CD4-positive, alpha-beta T cell treated with Interleukin-17A for 1 hour (primary cell): ENCODE measurements at regions not wholly inside any gene's neighbourhood (a gene's known extent, or its start where the extent isn't known, plus 50 kb on each side); places are given as distances from the start of the nearest gene placed in this dataset.

ENCODE experiments used
- DNase-seq: peaks from one replicate; pipeline ENCODE4 v3.0.0-alpha.2; 2020

DNA sequence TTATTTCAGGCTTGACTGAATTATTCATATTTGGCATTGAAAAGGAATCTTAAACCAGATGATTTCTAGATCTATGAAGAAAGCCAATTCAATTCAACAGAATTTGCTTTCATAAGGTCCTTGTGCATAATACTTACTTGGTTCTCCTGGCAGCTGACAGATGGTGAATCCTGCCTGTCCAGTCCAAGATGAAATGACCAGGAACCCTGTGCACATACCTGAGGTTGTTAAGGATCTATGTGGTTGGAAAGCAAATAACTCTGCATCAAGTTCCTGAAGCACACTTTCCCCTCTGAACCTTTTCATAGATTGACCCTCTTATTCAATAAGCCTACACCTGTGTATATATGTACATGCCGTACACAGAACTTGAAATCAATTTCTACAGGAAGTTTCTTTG is 562.7 kb downstream of the PPARGC1A start:
- no peak for DNase-seq

DNA sequence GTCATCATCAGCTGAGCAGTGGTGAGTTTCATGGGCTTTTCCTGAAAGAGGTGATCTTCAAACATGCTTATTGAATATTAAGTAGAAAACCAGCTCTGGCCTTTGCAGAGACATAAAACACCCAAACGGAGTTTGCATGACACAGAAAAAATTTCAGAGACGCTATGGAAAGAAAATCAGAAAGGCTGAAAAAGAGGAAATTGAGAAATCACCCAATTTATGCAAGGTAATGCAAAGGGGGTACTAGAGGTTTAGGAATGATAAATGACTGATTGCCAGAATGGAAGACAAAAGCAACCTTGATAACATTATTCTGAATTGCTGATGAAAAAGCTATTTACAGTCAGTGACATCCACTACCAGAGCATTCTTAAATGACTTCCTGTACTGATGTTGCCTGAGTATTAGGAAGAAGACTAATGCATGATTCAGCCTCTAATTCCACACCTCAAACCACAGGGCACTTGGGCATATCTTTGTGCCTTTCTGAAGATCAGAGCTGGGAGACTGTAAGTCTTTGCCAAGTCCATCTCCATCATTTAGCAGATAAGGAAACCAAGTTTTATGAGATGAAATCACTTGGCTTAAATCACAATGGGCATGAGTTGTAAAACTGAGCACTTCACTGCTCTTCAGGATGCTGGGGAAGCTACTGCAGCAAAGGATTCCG is 565.7 kb downstream of the PPARGC1A start:
- no peak for DNase-seq

- no peak for DNase-seq
Observed at GRCh38 chr4:23323436-23323835, 566.4 kb downstream of the PPARGC1A start.

DNA sequence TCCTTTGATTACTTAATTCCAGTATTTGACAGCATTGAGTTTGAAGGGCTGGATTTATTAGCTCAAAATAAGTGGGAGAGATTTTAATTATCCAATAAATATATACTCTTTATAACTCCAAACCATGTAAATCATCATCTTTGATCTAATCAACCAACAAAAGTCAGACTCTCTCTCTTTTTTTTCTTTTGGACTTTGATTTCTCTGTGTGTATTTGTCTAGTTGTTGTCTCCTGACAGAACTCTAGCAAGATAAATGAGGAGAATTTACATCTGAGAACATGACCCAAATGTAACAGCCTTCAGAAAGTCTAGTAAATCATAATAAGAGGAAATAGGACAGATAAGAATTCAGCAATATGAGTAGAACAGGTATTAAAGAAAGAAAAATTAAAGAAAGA is 567.1 kb downstream of the PPARGC1A start:
- DNase-seq: no peak

DNA sequence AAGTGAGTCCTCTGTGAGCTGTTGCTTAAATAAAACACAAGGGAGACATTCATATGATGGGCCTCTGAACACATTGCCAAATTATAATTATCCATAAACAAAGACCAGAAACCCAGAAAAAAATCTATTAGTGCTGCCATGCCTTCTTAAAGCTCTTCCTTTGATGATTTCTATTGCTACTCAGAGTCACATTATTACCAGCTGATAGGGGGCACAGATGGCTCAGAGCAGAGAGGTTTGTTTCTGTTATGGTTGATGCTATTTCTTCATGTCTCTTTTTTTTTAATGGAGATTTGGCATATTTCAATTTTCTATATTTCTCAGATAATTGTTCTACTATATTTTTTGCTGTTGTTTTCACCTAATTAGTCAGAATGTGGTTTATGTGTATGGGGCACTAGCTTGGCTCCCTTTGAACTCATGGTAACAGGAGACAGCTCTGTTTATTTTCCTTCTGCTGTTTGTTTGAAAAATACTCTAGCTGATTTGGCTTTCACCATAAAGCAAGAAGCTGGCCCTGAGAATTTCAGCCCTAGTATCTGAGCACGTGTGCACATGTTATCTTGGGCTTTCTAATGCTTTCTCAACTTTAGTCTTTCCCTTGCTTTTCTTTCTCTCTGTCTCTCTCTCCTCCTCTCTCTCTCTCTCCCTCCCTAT is 568.8 kb downstream of the PPARGC1A start:
- DNase-seq: no peak

DNA sequence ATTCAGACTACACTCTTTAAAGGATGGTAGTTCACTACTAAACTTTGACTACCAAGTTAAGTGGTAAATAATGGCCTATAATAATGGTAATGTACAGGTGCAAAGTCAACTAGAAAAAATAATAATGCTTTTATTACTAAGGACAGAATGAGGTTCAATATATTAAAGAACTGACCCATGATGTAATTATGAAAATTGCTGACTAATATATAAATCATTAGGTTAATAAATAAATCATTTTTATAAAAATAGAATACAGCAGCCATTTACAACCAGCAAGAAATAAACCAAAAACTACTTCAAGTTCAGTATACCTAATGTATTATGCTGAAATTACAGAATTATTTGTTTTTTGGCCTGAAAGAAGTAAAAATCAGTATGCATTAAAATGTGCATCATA is 577.2 kb downstream of the PPARGC1A start:
- no peak for DNase-seq

- DNase-seq: no peak
Observed at GRCh38 chr4:23311983-23312382, 577.9 kb downstream of the PPARGC1A start.

- DNase-seq: no peak
Observed at GRCh38 chr4:23305026-23305425, 584.8 kb downstream of the PPARGC1A start.

GRCh38 chr4:23298371-23298770 is 591.5 kb downstream of the PPARGC1A start:
- DNase-seq: no peak

DNA sequence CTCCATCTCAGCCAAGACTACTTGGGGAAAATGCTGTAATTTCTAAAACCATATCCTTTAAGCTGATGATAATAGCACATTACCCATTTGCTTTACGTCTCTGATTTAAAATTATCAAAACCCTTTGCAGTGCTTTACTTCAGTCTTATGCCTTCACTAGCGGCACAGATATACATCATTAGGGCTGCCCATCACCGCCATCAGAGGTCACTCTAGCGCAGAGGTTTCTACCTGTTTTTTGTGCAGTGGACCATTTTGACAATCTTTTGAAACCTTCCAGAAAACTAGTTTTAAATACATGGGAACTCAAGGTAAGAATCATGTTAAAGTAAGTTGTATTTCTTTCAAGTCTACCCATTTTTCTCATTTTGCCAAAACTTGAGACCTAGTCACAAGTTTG is 592.5 kb downstream of the PPARGC1A start:
- no peak for DNase-seq

- DNase-seq: no peak
Observed at GRCh38 chr4:23291139-23291538, 598.4 kb downstream of the GBA3 start.

- DNase-seq: no peak
Observed at GRCh38 chr4:23290656-23291055, 597.9 kb downstream of the GBA3 start.

- no peak for DNase-seq
Observed at GRCh38 chr4:23279377-23279986, 586.7 kb downstream of the GBA3 start.

DNA sequence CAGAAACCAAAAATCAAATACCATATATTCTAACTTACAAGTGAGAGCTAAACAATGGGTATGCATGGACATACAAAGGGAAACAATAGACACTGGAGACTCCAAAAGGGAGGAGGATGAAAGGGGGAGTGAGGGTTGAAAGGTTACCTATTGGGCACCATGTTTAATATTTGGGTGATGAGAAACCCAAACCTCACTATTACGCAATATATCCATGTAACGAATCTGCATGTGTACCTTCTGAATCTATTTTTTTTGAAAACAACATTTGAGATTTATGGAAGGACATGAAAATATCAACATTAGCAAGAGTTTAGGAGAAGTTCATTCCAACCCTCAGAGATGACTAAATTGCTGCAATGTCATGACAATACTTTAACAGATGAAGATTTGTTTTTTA is 586.1 kb downstream of the GBA3 start:
- DNase-seq: no peak

- no peak for DNase-seq
Observed at GRCh38 chr4:23276076-23276475, 583.3 kb downstream of the GBA3 start.

GRCh38 chr4:23269566-23269965 is 576.8 kb downstream of the GBA3 start:
- no peak for DNase-seq

- no peak for DNase-seq
Observed at GRCh38 chr4:23268072-23268771, 575.5 kb downstream of the GBA3 start.

- no peak for DNase-seq
Observed at GRCh38 chr4:23266401-23266800, 573.7 kb downstream of the GBA3 start.

- DNase-seq: no peak
Observed at GRCh38 chr4:23260511-23260910, 567.8 kb downstream of the GBA3 start.

DNA sequence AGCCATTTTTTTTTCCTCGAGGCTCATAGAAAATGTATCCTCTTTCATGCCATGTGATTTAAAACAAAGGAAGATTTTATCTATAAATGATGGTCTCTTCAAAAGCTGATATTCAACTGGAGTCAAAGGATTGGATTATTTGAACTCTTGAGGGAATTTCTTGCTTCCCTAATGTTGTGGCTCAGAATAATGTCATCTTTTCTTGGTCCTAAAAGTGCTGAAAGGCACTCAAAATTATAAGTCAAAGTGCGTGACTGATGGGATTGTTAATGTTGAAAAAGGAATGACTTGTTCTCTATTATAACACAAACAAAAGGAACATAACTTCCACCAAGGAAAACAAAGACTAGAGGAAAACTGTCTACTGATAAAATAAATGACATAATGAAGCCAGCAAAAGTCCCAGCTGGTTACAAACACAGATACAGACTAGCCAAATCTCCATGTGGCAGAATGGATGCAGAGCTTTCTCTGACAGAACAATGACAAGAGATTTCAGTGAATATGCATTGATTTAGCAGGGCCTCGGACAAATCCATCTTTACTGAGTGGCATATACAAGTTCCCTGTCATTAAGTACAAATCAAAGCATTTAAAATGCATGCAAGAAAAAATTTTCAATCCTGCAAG is 552.6 kb downstream of the GBA3 start:
- DNase-seq: no peak

DNA sequence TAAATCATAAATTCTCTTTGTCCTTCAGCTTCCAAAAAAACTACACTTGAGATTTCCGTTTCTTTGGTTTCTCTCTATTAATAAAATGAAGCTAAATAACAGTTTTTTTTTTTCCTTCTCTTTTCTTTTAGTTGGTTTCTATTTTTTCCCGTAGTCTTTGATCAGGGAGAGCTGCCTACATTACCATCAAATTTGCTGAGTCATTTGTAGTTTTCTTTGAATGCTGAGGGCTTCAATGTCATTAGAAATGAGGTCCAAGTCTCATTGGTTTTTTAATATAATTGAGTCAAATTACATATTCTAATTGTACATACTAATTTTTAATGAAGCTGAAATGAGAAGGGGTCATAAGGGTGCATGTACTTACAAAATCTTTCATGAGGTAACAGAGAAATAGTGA is 550.2 kb downstream of the GBA3 start:
- DNase-seq: no peak

GRCh38 chr4:23241408-23241807 is 548.7 kb downstream of the GBA3 start:
- DNase-seq: no peak

- no peak for DNase-seq
Observed at GRCh38 chr4:23238848-23239247, 546.1 kb downstream of the GBA3 start.
